HCT116 (cell line): ENCODE measurements at regions not wholly inside any gene's neighbourhood (a gene's known extent, or its start where the extent isn't known, plus 50 kb on each side); places are given as distances from the start of the nearest gene placed in this dataset.

Experiments
- ATAC-seq: fragments of 200-7000 bp; cut with Tn5 transposase; 2 replicates; pipeline ENCODE4 v1.9.1; 2020; ENCODE audit warnings: mild to moderate bottlenecking, moderate library complexity
- BruUV-seq: library from RNA; stranded (reverse); fragments of 400-500 nt; replicated peaks from 2 replicates; lab custom pipeline; 2021; lab: Mats Ljungman, UMichigan
- CTCF ChIA-PET: fragments of 300-600 bp; sonication (Branson Sonifier 250); formaldehyde crosslinking; loops from one replicate; lab custom pipeline; 2021; ENCODE audit warnings: antibody characterized with exemption; lab: Charles Lee
- POLR2A ChIA-PET: fragments of 300-600, 350-600 bp; sonication (Branson Sonifier 250); formaldehyde crosslinking; loops from one replicate; lab custom pipeline; 2021; ENCODE audit warnings: antibody characterized with exemption; lab: Charles Lee
- RAD21 ChIA-PET, 2 experiments: fragments of 300-600 bp; sonication (Branson Sonifier 250); formaldehyde crosslinking; loops; one replicate each; lab custom pipeline; 2023; ENCODE audit warnings: low total read pairs in 2 of 2; ENCODE audit not compliant: uncharacterized antibody in 2 of 2, unreplicated experiment in 2 of 2, low non-redundant PET in 1 of 2; lab: Charles Lee
- DNase-seq: peaks from one replicate; pipeline ENCODE4 v3.0.0-alpha.2; 2010; ENCODE audit warnings: low read depth, low spot score
- H2AFZ ChIP-seq: fragments of 200-600 bp; shearing (Covaris generic), sonication (generic); 2 replicates; pipeline ENCODE4 v1.6.1; 2017; ENCODE audit warnings: low read depth, mixed run types, mixed read lengths, antibody characterized with exemption, low read length; ENCODE audit not compliant: poor library complexity, severe bottlenecking
- H3K27ac ChIP-seq: 2 replicates; pipeline ENCODE4 v1.5.1; 2012; ENCODE audit warnings: low read depth, low read length
- H3K27me3 ChIP-seq: fragments of 200-600 bp; sonication (generic); 2 replicates; pipeline ENCODE4 v1.6.1; 2016; ENCODE audit warnings: mixed run types, low read length, mixed read lengths; ENCODE audit not compliant: insufficient read depth
- H3K36me3 ChIP-seq, 2 experiments: fragments of 200-500 bp in 1 of 2; fragments of 200-600 bp in 1 of 2; sonication (Bioruptor generic) in 1 of 2; sonication (generic) in 1 of 2; 2 replicates each; pipeline versions ENCODE4 v1.5.1 to v1.6.1; 2014 to 2016; ENCODE audit warnings: low read length in 2 of 2, inconsistent platforms in 1 of 2, mixed read lengths in 1 of 2, mixed run types in 1 of 2; ENCODE audit not compliant: insufficient read depth in 2 of 2, control insufficient read depth in 1 of 2
- H3K4me1 ChIP-seq, 2 experiments: fragments of 200-600 bp in 1 of 2; sonication (generic) in 1 of 2; 2 replicates each; pipeline versions ENCODE4 v1.5.1 to v1.6.1; 2012 to 2017; ENCODE audit warnings: low read length in 2 of 2, inconsistent platforms in 1 of 2, mild to moderate bottlenecking in 1 of 2, mixed read lengths in 1 of 2, mixed run types in 1 of 2, moderate library complexity in 1 of 2; ENCODE audit not compliant: insufficient read depth in 2 of 2, control insufficient read depth in 1 of 2
- H3K4me2 ChIP-seq: fragments of 200-600 bp; sonication (generic); 2 replicates; pipeline ENCODE4 v1.6.1; 2017; ENCODE audit warnings: mixed run types, low read length, mixed read lengths
- H3K4me3 ChIP-seq, 2 experiments: fragments of 200-600 bp in 1 of 2; sonication (generic) in 1 of 2; replicated peaks in 1 of 2; 2 replicates each; pipeline ENCODE4 v1.5.1; 2011 to 2016; ENCODE audit warnings: low read length in 2 of 2, control low read depth in 1 of 2, low read depth in 1 of 2, mild to moderate bottlenecking in 1 of 2, mixed read lengths in 1 of 2, mixed run types in 1 of 2
- H3K79me2 ChIP-seq: fragments of 200-600 bp; sonication (generic); 2 replicates; pipeline ENCODE4 v1.6.1; 2017; ENCODE audit warnings: mild to moderate bottlenecking, mixed run types, low read length, moderate library complexity, mixed read lengths; ENCODE audit not compliant: insufficient read depth
- H3K9ac ChIP-seq: fragments of 200-600 bp; sonication (generic); 2 replicates; pipeline ENCODE4 v1.6.1; 2016; ENCODE audit warnings: low read length, mixed read lengths
- H3K9me2 ChIP-seq: fragments of 200-600 bp; sonication (generic), shearing (Covaris generic); 2 replicates; pipeline ENCODE4 v1.6.1; 2017; ENCODE audit warnings: mixed run types, mild to moderate bottlenecking, moderate library complexity; ENCODE audit not compliant: insufficient read depth
- H3K9me3 ChIP-seq, 2 experiments: fragments of 200-500 bp in 1 of 2; fragments of 200-600 bp in 1 of 2; sonication (Bioruptor generic) in 1 of 2; sonication (generic) in 1 of 2; 2 replicates each; pipeline ENCODE4 v1.6.1; 2014 to 2017; ENCODE audit warnings: low read length in 2 of 2, mixed read lengths in 2 of 2, inconsistent platforms in 1 of 2, low read depth in 1 of 2, mild to moderate bottlenecking in 1 of 2, mixed run types in 1 of 2, moderate library complexity in 1 of 2; ENCODE audit not compliant: control insufficient read depth in 1 of 2, insufficient read depth in 1 of 2
- H4K20me1 ChIP-seq: fragments of 200-600 bp; sonication (generic), shearing (Covaris generic); 2 replicates; pipeline ENCODE4 v1.6.1; 2017; ENCODE audit warnings: mixed run types, mild to moderate bottlenecking, moderate library complexity; ENCODE audit not compliant: insufficient read depth
- CEBPB ChIP-seq: IDR thresholded peaks from 2 replicates; pipeline ENCODE4 v1.6.1; 2012; ENCODE audit warnings: low read depth
- EZH2phosphoT487 ChIP-seq: fragments of 200-600 bp; IDR thresholded peaks from 2 replicates; pipeline ENCODE4 v1.6.1; 2018; ENCODE audit warnings: antibody characterized with exemption, borderline replicate concordance
- FOSL1 ChIP-seq: IDR thresholded peaks from 2 replicates; pipeline ENCODE4 v1.6.1; 2012; ENCODE audit warnings: low read depth
- JUND ChIP-seq: IDR thresholded peaks from 2 replicates; pipeline ENCODE4 v1.6.1; 2012
- SRF ChIP-seq: IDR thresholded peaks from 2 replicates; pipeline ENCODE4 v1.6.1; 2012; ENCODE audit warnings: low read depth
- TCF7L2 ChIP-seq: IDR thresholded peaks from 2 replicates; pipeline ENCODE4 v1.7.0; 2011; ENCODE audit warnings: borderline replicate concordance, inconsistent platforms; ENCODE audit not compliant: insufficient read depth, insufficient read length; ENCODE audit errors: extremely low read depth
- ZFX ChIP-seq: fragments of 450-650 bp; IDR thresholded peaks from 2 replicates; pipeline ENCODE4 v1.6.1; 2017
- ZNF274 ChIP-seq: fragments of 200-500 bp; sonication (Bioruptor generic); IDR thresholded peaks from 2 replicates; pipeline ENCODE4 v1.6.1; 2014; ENCODE audit warnings: mild to moderate bottlenecking, low read depth, low read length, inconsistent platforms
- intact Hi-C: fragments of 100-400 bp; cut with micrococcal nuclease; formaldehyde crosslinking; loops from 2 replicates; pipeline ENCODE4 v1.10.0; 2022
- TF ChIP-seq, protein P1 (sequence below): IDR thresholded peaks from 2 replicates; pipeline ENCODE4 v1.6.1; 2012; ENCODE audit warnings: low read depth
- TF ChIP-seq, protein P2 (sequence below): IDR thresholded peaks from 2 replicates; pipeline ENCODE4 v1.6.1; 2012

DNA sequence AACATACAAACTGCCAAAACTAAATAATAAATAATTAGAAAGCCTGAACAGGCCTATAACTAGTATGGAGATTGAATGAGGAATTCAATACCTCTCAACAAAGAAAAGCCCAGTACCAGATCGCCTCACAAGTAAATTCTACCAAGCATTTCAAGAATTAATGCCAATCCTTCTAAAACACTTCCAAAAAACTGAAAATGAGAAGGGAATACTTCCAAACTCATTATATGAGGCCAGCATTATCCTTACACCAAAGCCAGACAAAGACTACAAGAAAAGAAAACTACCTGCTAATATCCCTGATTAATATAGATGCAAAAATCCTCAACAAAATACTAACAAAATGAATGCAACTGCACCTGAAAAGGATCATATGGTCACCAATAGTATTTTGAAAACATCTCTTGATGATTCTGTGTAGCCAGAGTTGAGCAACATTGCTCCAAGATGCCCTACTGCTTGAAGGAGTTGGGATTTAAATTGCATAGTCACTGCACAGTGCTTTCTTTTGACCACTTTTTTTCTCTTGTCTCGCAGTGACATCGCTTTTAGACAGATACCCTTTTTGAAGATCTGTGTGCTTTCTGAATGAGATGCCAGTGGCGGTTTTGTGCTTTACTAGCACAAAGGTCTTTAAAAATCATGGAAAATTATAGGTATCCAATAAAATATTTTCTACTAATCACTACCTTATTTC is 487.2 kb upstream of the RASGRP1 start (continued):
- TF ChIP-seq, protein P1, sequence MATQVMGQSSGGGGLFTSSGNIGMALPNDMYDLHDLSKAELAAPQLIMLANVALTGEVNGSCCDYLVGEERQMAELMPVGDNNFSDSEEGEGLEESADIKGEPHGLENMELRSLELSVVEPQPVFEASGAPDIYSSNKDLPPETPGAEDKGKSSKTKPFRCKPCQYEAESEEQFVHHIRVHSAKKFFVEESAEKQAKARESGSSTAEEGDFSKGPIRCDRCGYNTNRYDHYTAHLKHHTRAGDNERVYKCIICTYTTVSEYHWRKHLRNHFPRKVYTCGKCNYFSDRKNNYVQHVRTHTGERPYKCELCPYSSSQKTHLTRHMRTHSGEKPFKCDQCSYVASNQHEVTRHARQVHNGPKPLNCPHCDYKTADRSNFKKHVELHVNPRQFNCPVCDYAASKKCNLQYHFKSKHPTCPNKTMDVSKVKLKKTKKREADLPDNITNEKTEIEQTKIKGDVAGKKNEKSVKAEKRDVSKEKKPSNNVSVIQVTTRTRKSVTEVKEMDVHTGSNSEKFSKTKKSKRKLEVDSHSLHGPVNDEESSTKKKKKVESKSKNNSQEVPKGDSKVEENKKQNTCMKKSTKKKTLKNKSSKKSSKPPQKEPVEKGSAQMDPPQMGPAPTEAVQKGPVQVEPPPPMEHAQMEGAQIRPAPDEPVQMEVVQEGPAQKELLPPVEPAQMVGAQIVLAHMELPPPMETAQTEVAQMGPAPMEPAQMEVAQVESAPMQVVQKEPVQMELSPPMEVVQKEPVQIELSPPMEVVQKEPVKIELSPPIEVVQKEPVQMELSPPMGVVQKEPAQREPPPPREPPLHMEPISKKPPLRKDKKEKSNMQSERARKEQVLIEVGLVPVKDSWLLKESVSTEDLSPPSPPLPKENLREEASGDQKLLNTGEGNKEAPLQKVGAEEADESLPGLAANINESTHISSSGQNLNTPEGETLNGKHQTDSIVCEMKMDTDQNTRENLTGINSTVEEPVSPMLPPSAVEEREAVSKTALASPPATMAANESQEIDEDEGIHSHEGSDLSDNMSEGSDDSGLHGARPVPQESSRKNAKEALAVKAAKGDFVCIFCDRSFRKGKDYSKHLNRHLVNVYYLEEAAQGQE, result no peak
- TF ChIP-seq EZH2phosphoT487 (no peak), SRF (no peak), FOSL1 (no peak)

DNA sequence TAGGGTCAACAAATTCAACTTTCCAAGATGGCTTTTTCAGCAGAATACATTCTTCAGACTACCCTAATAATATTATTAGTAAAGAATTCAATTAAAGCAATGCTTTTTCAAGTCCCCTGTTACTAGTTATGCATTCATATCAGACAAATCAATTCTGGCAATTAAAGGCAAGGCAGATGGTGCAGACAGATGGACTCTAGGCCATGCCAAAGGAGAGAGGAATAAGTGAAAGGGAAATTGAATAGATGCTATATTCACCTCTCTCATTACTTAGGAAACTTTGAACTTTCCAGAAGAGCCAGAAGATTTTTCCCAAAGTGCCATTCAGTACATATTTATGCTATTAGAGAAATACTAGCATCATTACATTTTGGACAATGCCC is 487.7 kb upstream of the RASGRP1 start:
- no peak overlapping the region for H3K27ac ChIP-seq
- H3K4me3 ChIP-seq, result no peak overlapping the region
- H3K9me2 ChIP-seq, result no peaks in the 10 kb centered on the region
- no peak for DNase-seq
- H4K20me1 ChIP-seq, result no peaks in the 10 kb centered on the region; the same call in 1 of the 2 replicates
- H3K36me3 ChIP-seq, result no peaks in the 10 kb centered on the region
- no peak overlapping the region for H2AFZ ChIP-seq
- no peak overlapping the region for H3K4me2 ChIP-seq
- no peaks in the 10 kb centered on the region for H3K27me3 ChIP-seq
- TF ChIP-seq ZNF274 (no peak), ZFX (no peak), JUND (no peak), EZH2phosphoT487 (no peak), TCF7L2 (no peak), CEBPB (no peak), SRF (no peak)
- TF ChIP-seq, protein P2, sequence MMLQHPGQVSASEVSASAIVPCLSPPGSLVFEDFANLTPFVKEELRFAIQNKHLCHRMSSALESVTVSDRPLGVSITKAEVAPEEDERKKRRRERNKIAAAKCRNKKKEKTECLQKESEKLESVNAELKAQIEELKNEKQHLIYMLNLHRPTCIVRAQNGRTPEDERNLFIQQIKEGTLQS, result no peak
- ChIA-PET RAD21 (no interaction called here), POLR2A (no interaction called here), CTCF (no interaction called here)
- no TSS peak for BruUV-seq
- no peaks in the 10 kb centered on the region for H3K79me2 ChIP-seq
- H3K9ac ChIP-seq, result no peak overlapping the region
- intact Hi-C loops, result no loop called here
- peaks cover 0 to 8% of the 10 kb centered on the region in 2 experiments; a peak in 1 of 4 replicates for H3K9me3 ChIP-seq
- no peaks in the 10 kb centered on the region for H3K4me1 ChIP-seq
- no peak for ATAC-seq
